GM19238 (cell line): ENCODE measurements at regions not wholly inside any gene's neighbourhood (a gene's known extent, or its start where the extent isn't known, plus 50 kb on each side); places are given as distances from the start of the nearest gene placed in this dataset.
"Not testable (repeated sequence)": the region's sequence is repeated elsewhere in the genome, so short reads cannot be mapped to it uniquely, and the experiment has no call there.

Source experiments
- DNase-seq: peaks from one replicate; pipeline ENCODE4 v3.0.0; 2011; ENCODE audit warnings: low spot score; ENCODE audit not compliant: insufficient read length

DNA sequence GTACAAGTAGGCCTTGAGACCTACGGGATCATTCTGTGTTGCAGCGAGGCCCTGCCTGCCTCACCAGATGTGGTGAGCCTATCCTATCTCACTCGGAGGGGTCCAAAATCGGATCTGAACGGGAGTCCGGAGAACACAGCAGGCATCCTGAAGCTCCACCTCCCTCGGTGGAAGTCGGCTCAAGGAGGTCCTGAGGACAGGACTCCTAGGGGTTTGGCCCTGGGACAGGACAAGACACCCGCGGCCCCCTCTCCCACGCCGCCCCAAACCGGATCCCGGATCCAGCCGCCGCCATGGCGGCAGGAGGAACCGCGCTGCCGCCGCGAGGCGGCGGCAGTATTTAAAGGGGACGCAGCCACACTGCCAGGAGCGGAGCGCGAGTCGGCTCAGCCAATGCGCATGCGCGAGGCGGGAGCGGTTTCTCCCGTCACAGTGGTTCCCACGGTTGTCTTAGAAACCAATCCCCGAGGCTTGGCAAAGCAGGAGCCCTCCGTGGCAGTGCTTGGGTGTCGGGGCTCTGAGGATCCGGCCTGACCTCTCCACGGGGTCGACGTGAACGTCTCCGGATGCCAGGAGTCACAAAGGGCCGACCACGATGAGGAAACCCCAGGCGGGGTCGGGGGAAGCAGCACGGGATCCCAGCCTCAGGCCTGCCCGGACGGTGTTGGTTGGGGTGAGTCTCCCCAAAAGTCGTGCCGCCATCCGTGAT is 454.6 kb upstream of the ZNG1F start:
- peak; percentile 56 for DNase-seq

DNA sequence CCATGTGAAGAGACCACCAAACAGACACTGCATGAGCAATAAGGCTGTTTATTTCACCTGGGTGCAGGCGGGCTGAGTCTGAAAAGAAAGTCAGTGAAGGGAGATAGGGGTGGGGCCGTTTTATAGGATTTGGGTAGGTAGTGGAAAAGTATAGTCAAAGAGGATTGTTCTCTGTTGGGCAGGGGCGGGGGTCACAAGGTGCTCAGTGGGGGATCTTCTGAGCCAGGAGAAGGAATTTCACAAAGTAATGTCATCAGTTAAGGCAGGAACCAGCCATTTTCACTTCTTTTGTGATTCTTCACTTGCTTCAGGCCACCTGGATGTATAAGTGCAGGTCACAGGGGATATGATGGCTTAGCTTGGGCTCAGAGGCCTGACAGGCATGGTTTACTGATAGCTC is 444.6 kb upstream of the ZNG1F start:
- DNase-seq, result not testable (repeated sequence)

DNA sequence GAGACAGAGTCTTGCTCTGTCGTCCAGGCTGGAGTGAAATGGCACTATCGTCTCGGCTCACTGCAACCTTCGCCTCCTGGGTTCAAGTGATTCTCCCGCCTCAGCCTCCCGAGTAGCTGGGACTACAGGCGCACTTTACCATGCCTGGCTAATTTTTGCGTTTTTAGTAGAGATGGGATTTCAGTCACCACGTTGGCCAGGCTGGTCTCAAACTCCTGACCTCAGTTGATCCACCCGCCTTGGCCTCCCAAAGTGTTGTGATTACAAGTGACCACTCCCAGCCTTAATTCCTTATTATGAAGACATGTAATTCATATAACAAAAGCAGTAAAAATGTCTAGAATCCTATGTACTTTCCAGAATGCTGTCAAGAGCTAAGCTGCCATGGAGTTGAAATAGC is 434.5 kb upstream of the ZNG1F start:
- DNase-seq, result not testable (repeated sequence)

DNA sequence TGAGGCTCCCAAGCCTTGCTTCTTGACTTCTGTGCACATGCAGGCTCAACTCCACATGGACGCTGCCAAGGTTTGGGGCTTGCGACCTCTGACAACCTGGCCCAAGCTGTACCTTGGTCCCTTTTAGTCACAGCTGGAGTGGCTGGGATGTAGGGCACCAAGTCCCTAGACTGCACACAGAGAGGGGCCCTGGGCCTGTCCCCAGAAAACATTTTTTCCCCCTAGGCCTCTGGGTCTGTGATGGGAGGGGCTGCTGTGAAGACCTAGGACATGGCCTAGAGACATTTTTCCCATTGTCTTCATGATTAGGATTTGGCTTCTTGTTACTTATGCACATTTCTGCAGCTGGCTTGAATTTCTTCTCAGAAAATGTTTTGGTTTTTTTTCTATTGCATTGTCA is 430.1 kb upstream of the ZNG1F start:
- not testable (repeated sequence) for DNase-seq

DNA sequence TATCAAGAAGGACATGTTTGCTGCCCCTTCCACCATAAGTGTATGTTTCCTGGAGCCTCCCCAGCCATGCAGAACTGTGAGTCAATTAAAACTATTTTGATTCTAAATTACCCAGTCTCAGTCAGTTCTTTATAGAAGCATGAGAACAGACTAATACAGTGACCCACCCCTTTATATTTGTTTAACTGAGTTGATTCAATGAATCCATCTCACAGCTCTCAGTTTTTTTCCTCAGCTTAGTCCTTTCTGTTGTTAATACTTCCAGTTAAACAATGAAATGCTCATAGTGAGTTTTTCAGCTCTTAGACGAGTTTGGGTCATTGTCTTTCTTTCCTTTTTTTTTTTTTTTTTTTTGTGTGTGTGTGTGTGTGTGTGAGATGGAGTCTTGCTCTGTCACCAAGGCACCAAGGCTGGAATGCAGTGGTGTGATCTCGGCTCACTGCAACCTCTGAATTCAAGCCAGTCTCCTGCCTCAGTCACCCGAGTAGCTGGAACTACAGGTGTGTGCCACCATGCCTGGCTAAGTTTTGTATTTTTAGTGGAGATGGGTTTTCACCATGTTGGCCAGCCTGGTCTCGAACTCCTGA is 417.9 kb upstream of the ZNG1F start:
- DNase-seq, result not testable (repeated sequence)

DNA sequence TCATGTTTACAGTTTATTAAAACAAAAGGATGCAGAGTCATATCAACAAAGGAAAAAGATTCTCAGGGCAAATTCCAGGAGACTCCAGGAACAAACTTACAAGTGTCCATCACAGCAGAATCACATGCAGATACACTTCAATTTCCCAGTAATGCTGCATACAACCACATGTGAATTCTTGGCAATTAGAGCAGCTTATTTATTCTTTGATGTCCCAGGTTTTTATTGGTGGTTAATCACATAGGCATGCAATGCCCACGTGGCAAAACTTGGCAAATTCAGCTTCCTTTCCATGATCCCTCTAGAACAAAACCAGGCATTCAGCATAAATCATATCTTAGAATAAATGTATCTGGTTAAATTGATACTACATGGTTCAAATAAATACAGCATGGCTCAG is 376.5 kb upstream of the ZNG1F start:
- DNase-seq, result not testable (repeated sequence)
